Right lobe of liver (tissue), 4 donors: ENCODE measurements at regions not wholly inside any gene's neighbourhood (a gene's known extent, or its start where the extent isn't known, plus 50 kb on each side); places are given as distances from the start of the nearest gene placed in this dataset.

Experiments used
- POLR2A ChIP-seq: fragments of 450-650 bp; IDR thresholded peaks from one replicate; pipeline ENCODE4 v1.6.1; 2017; ENCODE audit warnings: antibody characterized with exemption, mild to moderate bottlenecking
- TF ChIP-seq, protein P1 (sequence below), 4 donors: fragments of 200-600 bp in 3 of 4; fragments of 450-650 bp in 1 of 4; IDR thresholded peaks; one replicate each; pipeline versions ENCODE4 v1.5.1 to v1.8.0; 2016 to 2022; ENCODE audit warnings: antibody characterized with exemption in 4 of 4, mild to moderate bottlenecking in 2 of 4
- donor health status: DM: no; HTN: no; CAD: no.
- donor health status: DM: no; HTN: no; CAD: no.
- donor health status: DM: no; HTN: yes; CAD: no.

DNA sequence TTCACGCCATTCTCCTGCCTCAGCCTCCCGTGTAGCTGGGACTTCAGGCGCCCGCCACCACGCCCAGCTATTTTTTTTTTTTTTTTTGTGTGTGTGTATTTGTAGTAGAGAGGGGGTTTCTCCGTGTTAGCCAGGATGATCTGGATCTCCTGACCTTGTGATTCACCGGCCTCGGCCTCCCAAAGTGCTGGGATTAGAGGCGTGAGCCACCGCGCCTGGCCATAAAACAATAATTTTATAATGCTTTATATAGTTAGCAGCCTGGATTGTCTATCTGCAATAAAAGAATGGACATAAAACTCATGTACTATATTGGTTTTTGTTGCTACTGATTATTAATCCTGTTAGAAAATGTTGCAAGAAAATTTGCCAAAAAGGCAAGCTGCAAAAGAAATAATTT is 195.9 kb upstream of the BANK1 start:
- TF ChIP-seq, protein P1, sequence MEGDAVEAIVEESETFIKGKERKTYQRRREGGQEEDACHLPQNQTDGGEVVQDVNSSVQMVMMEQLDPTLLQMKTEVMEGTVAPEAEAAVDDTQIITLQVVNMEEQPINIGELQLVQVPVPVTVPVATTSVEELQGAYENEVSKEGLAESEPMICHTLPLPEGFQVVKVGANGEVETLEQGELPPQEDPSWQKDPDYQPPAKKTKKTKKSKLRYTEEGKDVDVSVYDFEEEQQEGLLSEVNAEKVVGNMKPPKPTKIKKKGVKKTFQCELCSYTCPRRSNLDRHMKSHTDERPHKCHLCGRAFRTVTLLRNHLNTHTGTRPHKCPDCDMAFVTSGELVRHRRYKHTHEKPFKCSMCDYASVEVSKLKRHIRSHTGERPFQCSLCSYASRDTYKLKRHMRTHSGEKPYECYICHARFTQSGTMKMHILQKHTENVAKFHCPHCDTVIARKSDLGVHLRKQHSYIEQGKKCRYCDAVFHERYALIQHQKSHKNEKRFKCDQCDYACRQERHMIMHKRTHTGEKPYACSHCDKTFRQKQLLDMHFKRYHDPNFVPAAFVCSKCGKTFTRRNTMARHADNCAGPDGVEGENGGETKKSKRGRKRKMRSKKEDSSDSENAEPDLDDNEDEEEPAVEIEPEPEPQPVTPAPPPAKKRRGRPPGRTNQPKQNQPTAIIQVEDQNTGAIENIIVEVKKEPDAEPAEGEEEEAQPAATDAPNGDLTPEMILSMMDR (IDR thresholded peaks at IDR 0.05) = no peak
- no peak for TF ChIP-seq POLR2A
